ENCODE measurements at regions not wholly inside any gene's neighbourhood (a gene's known extent, or its start where the extent isn't known, plus 50 kb on each side); places are given as distances from the start of the nearest gene placed in this dataset.
"Not testable (repeated sequence)": the region's sequence is repeated elsewhere in the genome, so short reads cannot be mapped to it uniquely, and the experiment has no call there.

DNA sequence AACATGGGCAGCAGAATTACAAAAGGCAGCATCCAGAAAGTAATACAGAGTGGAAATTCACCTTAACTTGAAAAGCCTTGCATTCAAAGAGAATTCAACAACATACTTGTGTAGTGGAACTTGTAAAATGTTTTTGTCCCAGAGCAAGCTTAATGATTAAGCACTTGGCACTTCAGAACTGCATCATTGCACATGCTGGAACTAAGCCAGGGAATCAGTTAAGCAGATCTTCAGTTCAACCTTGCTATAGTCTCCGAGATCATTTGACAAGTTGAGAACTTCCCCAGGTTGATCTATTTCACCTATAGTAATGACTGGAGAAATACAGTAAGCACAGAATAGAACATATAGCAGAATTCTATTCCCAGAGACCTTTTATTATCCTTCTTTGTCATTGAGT, 1337.2 kb upstream of the NXPH2 start:
- Mint-ChIP-seq H3K4me1 (ENCODE audit: low read depth) (no peaks in the 10 kb centered on the region), H3K36me3 (ENCODE audit: low read depth) (no peaks in the 10 kb centered on the region), H3K27ac (no peak overlapping the region), H3K27me3 (ENCODE audit: low read depth) (no peaks in the 10 kb centered on the region), H3K9me3 (peaks cover 7% of the 10 kb centered on the region), H3K4me3 (no peak overlapping the region)
- no peak for DNase-seq
- intact Hi-C loops (cut with micrococcal nuclease): no loop called here
- CTCF ChIA-PET: no interaction called here

DNA sequence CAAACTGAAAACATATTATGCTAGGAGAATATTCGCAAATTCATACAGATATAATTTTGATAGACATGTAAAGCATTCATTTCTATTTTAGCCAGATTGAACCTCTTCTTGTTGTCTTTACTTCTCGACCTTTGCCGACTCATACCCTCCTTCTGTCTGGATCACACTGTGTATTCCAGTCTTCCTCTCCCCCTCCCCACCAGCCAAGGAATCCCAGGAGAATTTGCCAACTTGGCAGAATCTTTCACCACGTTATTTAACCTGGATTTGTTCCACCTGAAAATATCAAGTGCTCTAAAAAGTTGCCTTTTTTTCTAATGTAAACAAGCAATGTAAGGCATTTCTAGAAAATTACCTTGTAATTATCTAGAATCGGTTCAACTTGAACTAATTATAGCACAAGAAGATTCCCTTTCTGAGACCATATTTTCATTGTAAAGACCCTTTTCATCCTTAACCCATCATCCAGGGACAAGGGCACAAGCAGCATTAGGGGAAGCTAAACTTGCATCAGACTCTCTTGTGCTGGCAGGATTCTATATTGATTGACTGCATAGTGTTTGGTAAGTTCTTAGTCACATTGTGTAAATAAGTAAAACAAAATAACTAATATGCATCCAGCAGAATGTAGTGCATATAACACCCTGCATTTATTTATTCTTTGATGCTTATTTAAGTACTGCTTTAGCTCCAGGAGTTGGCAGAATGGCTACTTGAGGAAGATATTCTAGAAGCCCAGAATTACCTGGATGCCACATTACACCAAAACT, 1328.7 kb upstream of the NXPH2 start:
- CTCF ChIA-PET: no interaction called here
- H3K4me3 Mint-ChIP-seq: no peak overlapping the region
- H3K27me3 Mint-ChIP-seq (ENCODE audit: low read depth): no peaks in the 10 kb centered on the region
- H3K36me3 Mint-ChIP-seq (ENCODE audit: low read depth): no peaks in the 10 kb centered on the region
- intact Hi-C loops (cut with micrococcal nuclease): no loop called here
- H3K27ac Mint-ChIP-seq: no peak overlapping the region
- no peaks in the 10 kb centered on the region for H3K4me1 Mint-ChIP-seq (ENCODE audit: low read depth)
- no peak for DNase-seq
- H3K9me3 Mint-ChIP-seq: peaks cover 15% of the 10 kb centered on the region

DNA sequence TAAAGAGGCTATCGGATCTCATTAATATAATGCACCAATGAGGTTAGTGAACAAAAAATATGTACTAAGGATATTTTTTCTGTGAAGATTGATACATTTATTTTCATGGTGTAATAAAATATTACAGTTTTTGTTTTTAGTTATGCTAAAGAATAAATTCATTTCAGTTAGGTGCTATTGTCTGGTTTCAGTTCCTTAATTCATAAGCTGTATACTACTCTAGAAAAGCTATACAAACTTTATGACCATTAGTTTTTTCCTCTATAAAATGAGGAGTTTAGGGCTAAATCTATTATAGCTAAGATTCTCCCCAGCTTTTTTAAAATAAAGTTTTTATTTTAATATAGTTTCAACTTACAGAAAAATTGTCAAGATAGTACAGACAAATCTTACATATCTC, 1311.7 kb upstream of the NXPH2 start:
- Mint-ChIP-seq H3K4me3 (no peak overlapping the region), H3K9me3 (peaks cover 6% of the 10 kb centered on the region), H3K36me3 (ENCODE audit: low read depth) (no peaks in the 10 kb centered on the region), H3K4me1 (ENCODE audit: low read depth) (no peaks in the 10 kb centered on the region), H3K27me3 (ENCODE audit: low read depth) (no peaks in the 10 kb centered on the region), H3K27ac (no peak overlapping the region)
- intact Hi-C loops (cut with micrococcal nuclease): no loop called here
- no peak for DNase-seq
- CTCF ChIA-PET: no interaction called here

DNA sequence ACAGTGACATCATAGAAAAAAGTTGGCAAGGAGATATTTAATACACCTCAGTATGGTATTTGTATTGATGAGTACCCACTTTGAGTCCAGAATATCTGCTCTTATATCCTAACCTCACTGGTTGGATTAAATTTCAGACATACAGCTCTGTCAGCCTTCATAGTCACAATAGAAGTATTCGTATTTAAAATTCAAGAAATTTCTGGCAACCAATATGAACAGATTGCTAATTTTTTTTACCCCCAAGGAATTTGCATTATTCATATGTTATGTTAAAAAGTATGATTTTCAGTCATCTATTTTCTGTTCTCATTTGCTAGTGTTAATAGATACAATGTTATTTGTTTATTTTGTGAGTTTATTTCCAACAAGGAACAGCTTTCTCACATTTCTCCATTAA, 1306.8 kb upstream of the NXPH2 start:
- Mint-ChIP-seq H3K4me3 (no peak overlapping the region), H3K9me3 (peaks cover 8% of the 10 kb centered on the region), H3K27me3 (ENCODE audit: low read depth) (no peaks in the 10 kb centered on the region), H3K27ac (no peak overlapping the region), H3K36me3 (ENCODE audit: low read depth) (no peaks in the 10 kb centered on the region), H3K4me1 (ENCODE audit: low read depth) (no peaks in the 10 kb centered on the region)
- intact Hi-C loops (cut with micrococcal nuclease): no loop called here
- CTCF ChIA-PET: no interaction called here
- no peak for DNase-seq

DNA sequence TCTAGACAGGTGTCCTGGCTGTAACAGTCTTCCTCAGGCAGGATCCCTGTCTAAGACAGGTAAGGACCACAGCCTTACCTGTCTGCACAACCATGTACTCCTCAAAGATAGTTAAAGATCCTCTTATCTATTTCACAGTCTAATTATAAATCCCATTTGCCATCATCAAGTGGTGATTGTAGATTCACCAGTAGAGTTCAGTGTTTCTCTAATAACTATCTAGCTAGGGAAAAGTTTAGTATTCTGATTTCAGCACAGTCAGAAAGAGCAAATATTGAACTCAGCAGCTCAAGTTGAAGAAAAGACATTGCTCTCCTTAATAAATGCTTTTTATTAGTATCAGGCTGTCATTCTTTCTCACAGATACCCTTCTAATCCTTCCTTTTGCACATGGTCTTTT, 1305.5 kb upstream of the NXPH2 start:
- no peak overlapping the region for H3K27ac Mint-ChIP-seq
- intact Hi-C loops (cut with micrococcal nuclease): no loop called here
- H3K36me3 Mint-ChIP-seq (ENCODE audit: low read depth): no peaks in the 10 kb centered on the region
- H3K4me1 Mint-ChIP-seq (ENCODE audit: low read depth): no peaks in the 10 kb centered on the region
- CTCF ChIA-PET: no interaction called here
- no peaks in the 10 kb centered on the region for H3K27me3 Mint-ChIP-seq (ENCODE audit: low read depth)
- H3K9me3 Mint-ChIP-seq: peaks cover 5% of the 10 kb centered on the region
- DNase-seq: no peak
- no peak overlapping the region for H3K4me3 Mint-ChIP-seq

DNA sequence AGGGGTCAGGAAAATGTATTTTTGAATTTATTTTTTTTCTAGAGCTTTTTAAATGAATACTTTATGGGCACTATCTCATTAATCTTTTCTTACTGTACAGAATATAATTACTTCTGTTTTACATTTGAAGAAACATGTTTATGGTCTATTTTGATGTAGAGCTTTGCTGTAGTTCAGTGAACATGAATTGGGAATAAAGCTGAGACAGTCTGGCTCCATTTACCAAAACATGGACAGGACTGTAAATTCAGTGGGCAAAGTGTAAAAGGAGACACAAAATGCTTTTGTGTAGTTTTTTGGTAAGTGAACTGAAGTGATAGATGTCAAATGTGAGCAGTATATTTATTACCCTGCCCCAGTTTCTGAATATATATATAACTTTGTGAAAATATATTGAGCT, 1298.8 kb upstream of the NXPH2 start:
- no peaks in the 10 kb centered on the region for H3K27me3 Mint-ChIP-seq (ENCODE audit: low read depth)
- H3K4me1 Mint-ChIP-seq (ENCODE audit: low read depth): no peaks in the 10 kb centered on the region
- no peak overlapping the region for H3K4me3 Mint-ChIP-seq
- intact Hi-C loops (cut with micrococcal nuclease): no loop called here
- CTCF ChIA-PET: no interaction called here
- no peak overlapping the region for H3K27ac Mint-ChIP-seq
- no peak for DNase-seq
- no peaks in the 10 kb centered on the region for H3K36me3 Mint-ChIP-seq (ENCODE audit: low read depth)
- peaks cover 6% of the 10 kb centered on the region for H3K9me3 Mint-ChIP-seq

DNA sequence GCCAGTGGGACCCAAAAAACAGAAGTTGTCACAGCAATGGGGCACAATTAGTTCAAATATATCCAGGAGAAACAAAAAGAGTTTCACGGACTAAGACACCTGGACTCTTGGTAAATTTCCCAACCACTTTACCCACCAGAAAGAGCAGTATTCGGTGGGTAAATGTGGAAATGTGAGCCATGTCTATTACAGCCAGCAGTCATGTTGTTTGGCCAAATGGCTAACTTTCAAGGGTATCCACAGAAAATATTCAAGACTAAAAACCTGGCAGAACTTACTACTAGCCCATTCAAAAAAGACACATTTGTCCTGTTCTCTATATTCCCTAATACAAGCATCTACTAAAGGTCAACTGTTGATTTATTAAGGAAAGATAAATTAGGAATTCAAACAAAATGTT, 1296.0 kb upstream of the NXPH2 start:
- no peaks in the 10 kb centered on the region for H3K4me1 Mint-ChIP-seq (ENCODE audit: low read depth)
- H3K27me3 Mint-ChIP-seq (ENCODE audit: low read depth): no peaks in the 10 kb centered on the region
- no peak overlapping the region for H3K27ac Mint-ChIP-seq
- CTCF ChIA-PET: no interaction called here
- no peaks in the 10 kb centered on the region for H3K36me3 Mint-ChIP-seq (ENCODE audit: low read depth)
- no peak overlapping the region for H3K4me3 Mint-ChIP-seq
- DNase-seq: no peak
- H3K9me3 Mint-ChIP-seq: peaks cover 4% of the 10 kb centered on the region
- intact Hi-C loops (cut with micrococcal nuclease): no loop called here

DNA sequence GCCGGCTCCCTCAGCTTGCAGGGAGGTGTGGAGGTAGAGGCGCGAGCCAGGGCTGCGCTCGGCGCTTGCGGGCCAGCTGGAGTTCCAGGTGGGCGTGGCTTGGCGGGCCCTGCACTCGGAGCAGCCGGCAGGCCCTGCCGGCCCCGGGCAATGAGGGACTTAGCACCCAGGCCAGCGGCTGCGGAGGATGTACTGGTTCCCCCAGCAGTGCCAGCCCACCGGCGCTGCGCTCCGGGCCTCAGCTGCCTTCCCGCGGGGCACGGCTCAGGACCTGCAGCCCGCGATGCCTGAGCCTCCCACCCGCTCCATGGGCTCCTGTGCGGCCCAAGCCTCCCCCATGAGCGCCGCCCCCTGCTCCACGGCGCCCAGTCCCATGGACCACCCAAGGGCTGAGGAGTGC, 1293.6 kb upstream of the NXPH2 start:
- intact Hi-C loops (cut with micrococcal nuclease); H3K4me1 Mint-ChIP-seq (ENCODE audit: low read depth); DNase-seq; H3K27ac Mint-ChIP-seq; H3K4me3 Mint-ChIP-seq; H3K9me3 Mint-ChIP-seq; H3K36me3 Mint-ChIP-seq (ENCODE audit: low read depth); CTCF ChIA-PET; H3K27me3 Mint-ChIP-seq (ENCODE audit: low read depth): not testable (repeated sequence)

DNA sequence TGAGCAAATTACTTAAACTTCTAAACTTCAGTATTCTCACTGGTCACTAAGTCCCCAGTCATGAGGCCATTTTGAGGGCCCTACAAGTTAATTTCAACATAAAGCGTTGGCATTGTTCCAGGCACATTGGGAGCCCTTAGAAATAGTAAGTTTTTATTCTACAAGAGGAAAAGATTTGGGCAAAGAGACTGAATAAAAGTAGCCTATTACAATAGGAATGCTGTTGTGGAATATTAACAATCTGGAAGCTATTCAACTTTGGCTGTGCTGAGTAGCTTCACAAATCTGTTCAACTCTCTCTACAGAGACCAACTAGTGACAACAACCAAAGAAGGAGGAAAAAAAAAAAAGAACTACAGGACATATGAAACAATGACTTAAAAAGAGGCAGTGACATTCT, 1287.5 kb upstream of the NXPH2 start:
- intact Hi-C loops (cut with micrococcal nuclease): no loop called here
- H3K4me1 Mint-ChIP-seq (ENCODE audit: low read depth): no peaks in the 10 kb centered on the region
- H3K4me3 Mint-ChIP-seq: no peak overlapping the region
- no peak for DNase-seq
- H3K36me3 Mint-ChIP-seq (ENCODE audit: low read depth): no peaks in the 10 kb centered on the region
- H3K27ac Mint-ChIP-seq: no peak overlapping the region
- H3K27me3 Mint-ChIP-seq (ENCODE audit: low read depth): no peaks in the 10 kb centered on the region
- CTCF ChIA-PET: no interaction called here
- H3K9me3 Mint-ChIP-seq: peaks cover 7% of the 10 kb centered on the region

DNA sequence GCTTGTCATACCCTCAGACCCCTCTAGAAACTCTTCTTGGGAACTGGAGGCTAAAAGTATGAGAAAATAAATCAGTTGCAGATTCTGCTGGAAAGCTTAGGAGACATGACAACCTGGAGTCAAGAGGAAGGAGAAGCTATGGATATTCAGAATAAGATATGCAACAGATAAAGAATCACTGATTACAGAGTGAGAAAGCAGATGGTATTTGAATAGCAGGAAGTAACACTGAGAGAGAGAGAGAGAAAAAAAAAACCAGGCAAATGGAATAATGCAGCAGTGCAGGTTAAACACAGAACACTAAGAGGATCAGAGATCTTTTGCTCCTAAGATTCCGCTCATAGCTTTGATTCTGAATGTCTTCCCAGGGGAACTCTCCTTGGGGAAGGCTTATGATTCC, 1284.1 kb upstream of the NXPH2 start:
- DNase-seq: no peak
- Mint-ChIP-seq H3K27me3 (ENCODE audit: low read depth) (no peaks in the 10 kb centered on the region), H3K4me1 (ENCODE audit: low read depth) (no peaks in the 10 kb centered on the region), H3K36me3 (ENCODE audit: low read depth) (no peaks in the 10 kb centered on the region), H3K9me3 (peaks cover 10% of the 10 kb centered on the region), H3K4me3 (no peak overlapping the region), H3K27ac (no peak overlapping the region)
- CTCF ChIA-PET: no interaction called here
- intact Hi-C loops (cut with micrococcal nuclease): no loop called here

DNA sequence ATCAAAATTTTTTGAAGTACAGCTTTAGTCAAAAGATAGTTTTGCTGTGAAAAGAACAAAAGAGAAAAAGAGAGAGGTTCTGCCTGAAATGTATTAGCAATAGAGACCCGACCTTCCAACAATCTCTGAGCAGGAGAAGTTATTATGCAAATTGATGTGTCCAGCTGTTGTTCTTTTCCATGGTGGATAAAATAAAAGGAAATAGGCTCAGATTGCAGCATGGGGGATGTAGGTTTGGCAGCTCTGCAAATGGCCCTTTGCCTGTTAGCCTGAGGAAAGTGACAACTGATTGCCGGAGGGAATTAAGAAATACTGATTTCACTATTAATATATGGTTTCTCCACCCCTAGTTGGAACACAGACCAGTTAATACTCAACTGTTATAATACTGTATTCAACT, 1283.2 kb upstream of the NXPH2 start:
- H3K4me3 Mint-ChIP-seq: no peak overlapping the region
- H3K9me3 Mint-ChIP-seq: peaks cover 10% of the 10 kb centered on the region
- no peak for DNase-seq
- intact Hi-C loops (cut with micrococcal nuclease): no loop called here
- no peak overlapping the region for H3K27ac Mint-ChIP-seq
- CTCF ChIA-PET: no interaction called here
- no peaks in the 10 kb centered on the region for H3K4me1 Mint-ChIP-seq (ENCODE audit: low read depth)
- H3K27me3 Mint-ChIP-seq (ENCODE audit: low read depth): no peaks in the 10 kb centered on the region
- no peaks in the 10 kb centered on the region for H3K36me3 Mint-ChIP-seq (ENCODE audit: low read depth)

DNA sequence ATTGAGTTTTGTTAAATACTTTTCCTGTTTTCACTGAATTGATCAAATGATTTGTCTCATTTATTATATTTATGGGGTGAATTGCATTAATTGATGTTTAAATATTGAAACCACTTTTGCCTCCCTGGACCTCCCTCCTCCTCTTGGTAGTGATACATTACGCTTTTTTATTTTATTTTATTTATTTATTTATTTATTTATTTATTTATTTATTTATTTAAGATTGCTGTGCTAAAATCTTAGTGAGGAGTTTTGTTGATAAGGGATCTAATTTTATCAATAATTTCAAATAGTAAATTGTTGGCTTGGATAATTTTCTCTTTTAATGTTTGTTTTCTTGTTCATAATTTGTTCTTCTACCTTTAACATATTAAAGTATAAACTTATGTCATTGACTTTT, 1281.0 kb upstream of the NXPH2 start:
- DNase-seq: no peak
- Mint-ChIP-seq H3K4me1 (ENCODE audit: low read depth) (no peaks in the 10 kb centered on the region), H3K27me3 (ENCODE audit: low read depth) (no peaks in the 10 kb centered on the region), H3K27ac (no peak overlapping the region), H3K4me3 (no peak overlapping the region), H3K36me3 (ENCODE audit: low read depth) (no peaks in the 10 kb centered on the region), H3K9me3 (peaks cover 9% of the 10 kb centered on the region)
- intact Hi-C loops (cut with micrococcal nuclease): no loop called here
- CTCF ChIA-PET: no interaction called here

DNA sequence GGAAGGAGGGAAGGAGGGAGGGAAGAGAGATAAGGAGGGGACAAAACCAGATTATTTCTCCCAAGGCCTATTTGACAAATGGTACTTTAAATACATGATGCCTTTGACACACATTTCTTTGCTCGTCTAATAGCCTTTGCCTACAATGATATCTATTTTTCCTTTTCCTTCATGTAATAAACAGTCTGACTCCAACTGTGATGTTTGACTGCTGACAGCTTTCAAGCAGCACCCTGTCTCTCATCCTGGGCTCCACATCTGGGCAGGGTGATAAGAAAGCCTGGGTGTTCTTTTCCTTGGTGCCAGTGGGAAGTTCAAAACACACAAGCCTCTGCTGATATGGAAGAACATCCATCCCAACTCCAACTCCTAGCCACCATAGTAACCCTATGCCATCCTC, 1277.7 kb upstream of the NXPH2 start:
- H3K4me1 Mint-ChIP-seq (ENCODE audit: low read depth): no peaks in the 10 kb centered on the region

DNA sequence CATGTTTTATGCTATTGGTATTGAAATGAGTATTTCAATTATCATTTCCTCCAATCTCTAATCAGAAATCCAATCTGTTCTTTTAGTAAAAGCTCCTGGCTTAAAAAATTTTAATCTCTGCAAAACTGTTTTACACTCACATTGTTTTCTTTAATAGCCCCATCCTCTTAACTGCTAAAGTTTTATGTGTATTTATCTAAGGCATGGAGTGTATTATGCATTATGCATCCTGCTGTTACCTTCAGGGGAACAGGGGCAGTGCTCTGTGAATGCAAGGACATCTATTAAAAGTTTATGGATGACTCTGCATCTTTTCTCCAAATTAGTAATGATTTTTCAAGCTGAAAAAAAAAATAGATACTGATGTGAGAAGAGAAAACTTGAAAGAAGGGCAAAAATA, 1261.6 kb upstream of the NXPH2 start:
- Mint-ChIP-seq H3K4me3 (no peak overlapping the region), H3K9me3 (peaks cover 17% of the 10 kb centered on the region), H3K36me3 (ENCODE audit: low read depth) (no peaks in the 10 kb centered on the region), H3K4me1 (ENCODE audit: low read depth) (no peaks in the 10 kb centered on the region), H3K27ac (no peak overlapping the region), H3K27me3 (ENCODE audit: low read depth) (no peaks in the 10 kb centered on the region)
- DNase-seq: no peak
- CTCF ChIA-PET: no interaction called here
- intact Hi-C loops (cut with micrococcal nuclease): no loop called here

More for the DNA sequence above, 1277.7 kb upstream of the NXPH2 start:
- no peak overlapping the region for H3K4me3 Mint-ChIP-seq
- intact Hi-C loops (cut with micrococcal nuclease): no loop called here
- CTCF ChIA-PET: no interaction called here
- no peaks in the 10 kb centered on the region for H3K27me3 Mint-ChIP-seq (ENCODE audit: low read depth)
- peaks cover 6% of the 10 kb centered on the region for H3K9me3 Mint-ChIP-seq
- no peak for DNase-seq
- H3K27ac Mint-ChIP-seq: no peak overlapping the region
- no peaks in the 10 kb centered on the region for H3K36me3 Mint-ChIP-seq (ENCODE audit: low read depth)
